Tibial nerve (tissue), 4 donors: ENCODE measurements at regions not wholly inside any gene's neighbourhood (a gene's known extent, or its start where the extent isn't known, plus 50 kb on each side); places are given as distances from the start of the nearest gene placed in this dataset.

Experiments
- CTCF ChIP-seq, 5 experiments: fragments of 200-600 bp in 3 of 5; fragments of 450-650 bp in 2 of 5; sonication (generic) in 3 of 5; IDR thresholded peaks; one replicate each; pipeline ENCODE4 v1.5.1; 2016 to 2019; ENCODE audit warnings: antibody characterized with exemption in 5 of 5, mild to moderate bottlenecking in 3 of 5, moderate library complexity in 2 of 5
- EP300 ChIP-seq, 2 donors: sonication (generic); formaldehyde crosslinking; IDR thresholded peaks; one replicate each; pipeline ENCODE4 v1.6.1; 2017; ENCODE audit warnings: antibody characterized with exemption in 2 of 2, mild to moderate bottlenecking in 1 of 2
- POLR2A ChIP-seq, 2 donors: fragments of 450-650 bp; IDR thresholded peaks; one replicate each; pipeline ENCODE4 v1.6.1; 2017; ENCODE audit warnings: antibody characterized with exemption in 2 of 2, mild to moderate bottlenecking in 2 of 2, moderate library complexity in 2 of 2

- TF ChIP-seq CTCF (IDR thresholded peaks at IDR 0.05) (no peak), EP300 (IDR thresholded peaks at IDR 0.05) (no peak), POLR2A (IDR thresholded peaks at IDR 0.05) (no peak)
Observed at GRCh38 chr2:181374781-181375675, 82.2 kb upstream of the ITGA4 start.
